ENCODE measurements at regions not wholly inside any gene's neighbourhood (a gene's known extent, or its start where the extent isn't known, plus 50 kb on each side); places are given as distances from the start of the nearest gene placed in this dataset.

DNA sequence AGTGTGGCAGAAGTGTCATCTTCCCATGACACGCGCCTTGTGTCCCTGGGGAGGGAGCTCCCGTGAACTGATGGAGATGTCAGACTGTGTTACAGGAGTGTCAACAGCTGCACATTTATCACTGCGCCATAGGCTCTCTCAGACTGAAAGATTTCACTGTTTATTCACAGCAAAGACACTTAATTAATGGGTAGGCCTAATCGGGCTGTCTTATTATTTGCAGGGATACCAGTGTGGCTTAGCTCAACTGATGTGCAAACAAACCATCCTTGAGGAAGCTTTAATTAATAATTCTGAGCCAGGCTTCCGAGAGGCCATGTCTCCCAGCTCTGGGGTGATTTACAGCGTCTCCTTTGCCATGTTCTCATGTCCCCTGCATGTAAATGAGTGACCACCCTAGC, 771.0 kb downstream of the QKI start:
- TF ChIP-seq, protein P1, sequence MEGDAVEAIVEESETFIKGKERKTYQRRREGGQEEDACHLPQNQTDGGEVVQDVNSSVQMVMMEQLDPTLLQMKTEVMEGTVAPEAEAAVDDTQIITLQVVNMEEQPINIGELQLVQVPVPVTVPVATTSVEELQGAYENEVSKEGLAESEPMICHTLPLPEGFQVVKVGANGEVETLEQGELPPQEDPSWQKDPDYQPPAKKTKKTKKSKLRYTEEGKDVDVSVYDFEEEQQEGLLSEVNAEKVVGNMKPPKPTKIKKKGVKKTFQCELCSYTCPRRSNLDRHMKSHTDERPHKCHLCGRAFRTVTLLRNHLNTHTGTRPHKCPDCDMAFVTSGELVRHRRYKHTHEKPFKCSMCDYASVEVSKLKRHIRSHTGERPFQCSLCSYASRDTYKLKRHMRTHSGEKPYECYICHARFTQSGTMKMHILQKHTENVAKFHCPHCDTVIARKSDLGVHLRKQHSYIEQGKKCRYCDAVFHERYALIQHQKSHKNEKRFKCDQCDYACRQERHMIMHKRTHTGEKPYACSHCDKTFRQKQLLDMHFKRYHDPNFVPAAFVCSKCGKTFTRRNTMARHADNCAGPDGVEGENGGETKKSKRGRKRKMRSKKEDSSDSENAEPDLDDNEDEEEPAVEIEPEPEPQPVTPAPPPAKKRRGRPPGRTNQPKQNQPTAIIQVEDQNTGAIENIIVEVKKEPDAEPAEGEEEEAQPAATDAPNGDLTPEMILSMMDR (IDR thresholded peaks at IDR 0.05): no peak
- TF ChIP-seq POLR2A (IDR thresholded peaks at IDR 0.05) (no peak), EP300 (IDR thresholded peaks at IDR 0.05) (no peak), POLR2AphosphoS5 (IDR thresholded peaks at IDR 0.05) (no peak)
